ENCODE measurements at regions not wholly inside any gene's neighbourhood (a gene's known extent, or its start where the extent isn't known, plus 50 kb on each side); places are given as distances from the start of the nearest gene placed in this dataset.

DNA sequence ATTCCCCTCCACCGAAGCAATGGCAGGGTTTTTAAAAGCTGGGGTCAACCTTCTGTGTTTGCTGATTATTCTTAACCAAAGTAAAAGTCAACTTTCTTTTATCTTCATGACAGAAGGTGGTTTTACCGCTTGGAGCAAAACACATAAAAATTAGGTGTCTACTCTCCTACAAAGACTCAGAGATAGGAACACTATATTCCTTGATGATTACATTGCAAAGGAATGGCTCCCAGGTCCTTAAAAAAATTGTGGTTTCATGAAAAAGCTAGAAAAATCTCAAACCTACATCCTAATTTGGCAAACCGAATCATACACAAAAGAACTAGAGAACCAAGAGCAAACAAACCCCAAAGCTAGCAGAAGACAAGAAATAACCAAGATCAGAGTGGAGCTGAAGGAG lies 760.4 kb upstream of the PCDH20 start:
- Histone ChIP-seq H3K36me3 (no peaks in the 10 kb centered on the region), H3K27me3 (no peaks in the 10 kb centered on the region), H3K4me1 (no peaks in the 10 kb centered on the region), H3K9me3 (no peaks in the 10 kb centered on the region), H3K27ac (no peak overlapping the region), H3K4me3 (no peak overlapping the region)
- WGBS, 2 donors (ENCODE audit: low coverage in 1 of 2) = 59 to 64% methylated on average over 3 of the region's 3 CpGs
- TF ChIP-seq POLR2AphosphoS5 (IDR thresholded peaks at IDR 0.05) (no peak), EP300 (IDR thresholded peaks at IDR 0.05) (no peak), POLR2A (IDR thresholded peaks at IDR 0.05) (no peak)
- TF ChIP-seq, protein P1, sequence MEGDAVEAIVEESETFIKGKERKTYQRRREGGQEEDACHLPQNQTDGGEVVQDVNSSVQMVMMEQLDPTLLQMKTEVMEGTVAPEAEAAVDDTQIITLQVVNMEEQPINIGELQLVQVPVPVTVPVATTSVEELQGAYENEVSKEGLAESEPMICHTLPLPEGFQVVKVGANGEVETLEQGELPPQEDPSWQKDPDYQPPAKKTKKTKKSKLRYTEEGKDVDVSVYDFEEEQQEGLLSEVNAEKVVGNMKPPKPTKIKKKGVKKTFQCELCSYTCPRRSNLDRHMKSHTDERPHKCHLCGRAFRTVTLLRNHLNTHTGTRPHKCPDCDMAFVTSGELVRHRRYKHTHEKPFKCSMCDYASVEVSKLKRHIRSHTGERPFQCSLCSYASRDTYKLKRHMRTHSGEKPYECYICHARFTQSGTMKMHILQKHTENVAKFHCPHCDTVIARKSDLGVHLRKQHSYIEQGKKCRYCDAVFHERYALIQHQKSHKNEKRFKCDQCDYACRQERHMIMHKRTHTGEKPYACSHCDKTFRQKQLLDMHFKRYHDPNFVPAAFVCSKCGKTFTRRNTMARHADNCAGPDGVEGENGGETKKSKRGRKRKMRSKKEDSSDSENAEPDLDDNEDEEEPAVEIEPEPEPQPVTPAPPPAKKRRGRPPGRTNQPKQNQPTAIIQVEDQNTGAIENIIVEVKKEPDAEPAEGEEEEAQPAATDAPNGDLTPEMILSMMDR (IDR thresholded peaks at IDR 0.05) = no peak
- no peak for ATAC-seq

DNA sequence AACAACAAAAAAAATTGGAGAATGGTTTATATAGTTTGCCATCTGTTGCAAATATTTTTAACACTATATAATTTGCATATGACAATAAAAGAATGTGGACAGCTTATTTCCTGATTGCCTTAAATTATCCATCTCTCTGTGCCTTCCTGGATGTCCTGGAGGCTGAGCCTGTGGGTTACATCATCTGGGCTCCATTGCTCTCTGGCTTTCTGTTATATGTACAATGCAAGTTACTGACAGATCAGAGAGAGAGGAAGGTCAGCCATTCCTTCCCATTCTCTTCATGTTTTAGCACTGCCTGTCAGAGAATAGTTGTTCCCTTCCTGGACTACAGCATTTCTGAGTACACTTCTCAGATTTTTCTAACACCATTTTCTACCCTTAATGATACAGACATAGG lies 758.3 kb upstream of the PCDH20 start:
- Histone ChIP-seq H3K4me1 (no peaks in the 10 kb centered on the region), H3K27me3 (no peaks in the 10 kb centered on the region), H3K36me3 (no peaks in the 10 kb centered on the region), H3K4me3 (no peak overlapping the region), H3K9me3 (no peaks in the 10 kb centered on the region), H3K27ac (no peak overlapping the region)
- ATAC-seq = no peak
- TF ChIP-seq POLR2AphosphoS5 (IDR thresholded peaks at IDR 0.05) (no peak), POLR2A (IDR thresholded peaks at IDR 0.05) (no peak), EP300 (IDR thresholded peaks at IDR 0.05) (no peak)
- TF ChIP-seq, protein P1 (IDR thresholded peaks at IDR 0.05) = no peak

DNA sequence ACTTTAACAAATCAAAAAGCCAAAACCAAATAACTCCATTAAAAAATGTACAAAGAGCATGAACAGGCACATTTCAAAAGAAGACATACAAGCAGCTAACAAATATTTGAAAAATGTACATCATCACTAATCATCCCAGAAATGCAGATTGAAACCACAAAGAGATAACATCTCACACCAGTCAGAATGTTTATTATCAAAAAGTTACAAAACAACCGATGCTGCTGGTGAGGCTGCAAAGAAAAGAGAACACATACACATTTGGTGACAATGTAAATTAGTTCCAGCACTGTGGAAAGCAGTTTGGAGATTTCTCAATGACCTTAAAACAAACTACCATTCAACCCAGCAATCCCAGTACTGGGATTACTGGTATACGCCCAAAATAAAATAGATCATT lies 756.0 kb upstream of the PCDH20 start:
- Histone ChIP-seq H3K27me3 (no peaks in the 10 kb centered on the region), H3K4me3 (no peak overlapping the region), H3K4me1 (no peaks in the 10 kb centered on the region), H3K36me3 (no peaks in the 10 kb centered on the region), H3K27ac (no peak overlapping the region), H3K9me3 (no peaks in the 10 kb centered on the region)
- WGBS, 2 donors (ENCODE audit: low coverage in 1 of 2) = 40 to 94% methylated on average over 1 to 2 of the region's 2 CpGs
- no peak for ATAC-seq
- TF ChIP-seq POLR2AphosphoS5 (IDR thresholded peaks at IDR 0.05) = no peak
- TF ChIP-seq, protein P1 (IDR thresholded peaks at IDR 0.05) = no peak
- TF ChIP-seq POLR2A (IDR thresholded peaks at IDR 0.05) = no peak
- TF ChIP-seq EP300 (IDR thresholded peaks at IDR 0.05) = no peak

DNA sequence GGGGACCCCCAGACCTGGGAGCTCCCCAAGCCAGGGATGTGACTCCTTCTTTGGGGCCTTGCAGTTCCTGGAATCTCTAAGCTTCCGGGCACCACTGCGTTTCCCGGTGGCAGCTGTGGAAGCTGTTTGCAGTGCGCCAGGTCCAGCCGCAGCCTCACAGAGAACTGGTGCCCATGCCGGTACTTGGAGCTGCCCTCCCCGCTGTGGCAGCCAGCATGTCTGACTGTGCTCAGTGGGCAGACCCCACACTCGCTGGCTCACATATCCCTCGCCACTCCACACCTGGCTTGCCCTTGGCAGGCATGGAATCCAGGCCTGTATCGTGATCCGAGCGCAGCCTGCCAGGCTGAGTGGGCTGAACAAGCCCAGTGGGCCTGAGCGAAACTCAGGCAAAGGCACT lies 753.2 kb upstream of the PCDH20 start:
- no peaks in the 10 kb centered on the region for H3K36me3 ChIP-seq
- no peaks in the 10 kb centered on the region for H3K4me1 ChIP-seq
- no peaks in the 10 kb centered on the region for H3K9me3 ChIP-seq
- TF ChIP-seq, protein P1 (IDR thresholded peaks at IDR 0.05) = no peak
- no peak for TF ChIP-seq POLR2A (IDR thresholded peaks at IDR 0.05)
- TF ChIP-seq EP300 (IDR thresholded peaks at IDR 0.05) = no peak
- TF ChIP-seq POLR2AphosphoS5 (IDR thresholded peaks at IDR 0.05) = no peak
- no peak overlapping the region for H3K27ac ChIP-seq
- ATAC-seq = no peak
- 87 to 100% methylated on average over 4 to 7 of the region's 13 CpGs for whole genome bisulfite sequencing, 2 donors (ENCODE audit: low coverage in 1 of 2)
- no peaks in the 10 kb centered on the region for H3K27me3 ChIP-seq
- H3K4me3 ChIP-seq = no peak overlapping the region

DNA sequence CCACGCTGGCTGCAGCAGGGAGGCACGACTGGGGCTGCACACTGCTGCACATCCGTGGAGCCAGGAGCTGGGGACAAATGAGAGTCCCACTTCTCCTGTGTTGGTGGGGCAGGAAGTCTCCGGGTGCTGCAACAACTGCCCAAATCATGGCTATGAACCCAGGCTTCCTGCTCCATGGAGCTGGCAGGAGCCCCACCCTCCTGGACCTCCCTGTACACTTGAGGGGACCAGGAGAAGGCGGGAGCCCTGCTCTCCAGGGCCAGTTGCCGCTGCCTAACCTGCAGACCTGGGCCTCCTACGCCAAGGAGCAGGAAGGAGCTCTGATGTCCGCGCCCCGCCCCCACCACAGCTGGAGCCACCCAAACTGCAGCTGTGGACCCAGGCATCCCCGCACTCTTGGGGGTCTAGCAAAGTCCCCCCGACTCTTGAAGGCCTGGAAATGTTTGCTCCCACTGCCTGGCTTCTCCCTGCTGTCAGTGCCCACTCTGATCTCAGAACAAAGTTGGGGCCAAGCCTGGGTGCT lies 752.1 kb upstream of the PCDH20 start:
- no peaks in the 10 kb centered on the region for H3K36me3 ChIP-seq
- H3K27ac ChIP-seq = no peak overlapping the region
- H3K4me1 ChIP-seq = no peaks in the 10 kb centered on the region
- ATAC-seq = no peak
- no peak for TF ChIP-seq POLR2AphosphoS5 (IDR thresholded peaks at IDR 0.05)
- TF ChIP-seq, protein P1 (IDR thresholded peaks at IDR 0.05) = no peak
- TF ChIP-seq EP300 (IDR thresholded peaks at IDR 0.05) = no peak
- H3K27me3 ChIP-seq = no peaks in the 10 kb centered on the region
- H3K4me3 ChIP-seq = no peak overlapping the region
- 100% methylated on average over 1 of the region's 12 CpGs; no CpG with 5 or more reads in 1 of the 2 donors for WGBS, 2 donors (ENCODE audit: low coverage in 1 of 2)
- H3K9me3 ChIP-seq = peaks cover 0 to 5% (median 0%) of the 10 kb centered on the region in 3 donors

All from gastroesophageal sphincter (tissue), 4 donors.